ENCODE measurements at regions not wholly inside any gene's neighbourhood (a gene's known extent, or its start where the extent isn't known, plus 50 kb on each side); places are given as distances from the start of the nearest gene placed in this dataset.

- no peak for TF ChIP-seq CTCF (IDR thresholded peaks at IDR 0.05; ENCODE audit: insufficient read depth, low read length)
- H3K4me3 ChIP-seq (ENCODE audit: low read depth, low read length) = no peak overlapping the region
- DNase-seq (ENCODE audit: low read depth) = no peak
These were observed 133.8 kb upstream of the ZBTB40 start for GRCh38 chr1:22317920-22318243.

DNA sequence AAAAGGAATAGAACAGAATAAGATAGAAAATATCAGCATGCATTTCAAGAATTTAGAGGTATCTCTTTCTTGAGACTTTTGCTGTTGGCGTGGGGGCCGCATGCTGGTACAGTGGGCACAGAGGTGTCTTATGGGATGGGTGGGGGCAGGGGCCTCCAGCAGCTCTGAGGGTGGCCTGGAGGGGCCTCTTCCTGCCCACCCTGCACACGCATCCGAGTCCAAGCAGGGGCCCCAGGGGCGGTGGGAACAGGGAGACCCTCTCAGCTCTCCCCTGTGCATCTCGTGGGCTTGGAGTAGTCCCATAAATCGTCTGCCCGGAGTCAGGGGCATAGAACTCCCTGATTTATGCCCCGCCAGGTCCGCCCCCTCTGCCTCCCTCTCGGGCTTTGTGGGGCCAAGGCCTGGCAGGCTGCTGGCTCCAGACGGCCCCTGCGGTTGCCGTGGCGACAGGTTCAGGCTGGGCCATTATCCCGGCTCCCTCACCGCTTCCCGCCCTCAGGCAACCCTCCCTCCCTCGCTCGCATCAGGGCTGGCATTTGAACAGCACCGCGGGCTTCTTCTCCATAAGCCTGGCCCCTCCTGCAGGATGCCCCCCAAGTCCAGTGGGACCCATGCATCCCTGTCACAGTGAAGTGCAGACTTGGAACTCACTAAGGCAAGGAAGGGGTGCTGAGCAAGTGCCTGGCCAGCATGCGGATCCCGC, 133.2 kb upstream of the ZBTB40 start:
- DNase-seq (ENCODE audit: low read depth) = no peak
- no peak for TF ChIP-seq CTCF (IDR thresholded peaks at IDR 0.05; ENCODE audit: insufficient read depth, low read length)
- H3K4me3 ChIP-seq (ENCODE audit: low read depth, low read length) = no peak overlapping the region

DNA sequence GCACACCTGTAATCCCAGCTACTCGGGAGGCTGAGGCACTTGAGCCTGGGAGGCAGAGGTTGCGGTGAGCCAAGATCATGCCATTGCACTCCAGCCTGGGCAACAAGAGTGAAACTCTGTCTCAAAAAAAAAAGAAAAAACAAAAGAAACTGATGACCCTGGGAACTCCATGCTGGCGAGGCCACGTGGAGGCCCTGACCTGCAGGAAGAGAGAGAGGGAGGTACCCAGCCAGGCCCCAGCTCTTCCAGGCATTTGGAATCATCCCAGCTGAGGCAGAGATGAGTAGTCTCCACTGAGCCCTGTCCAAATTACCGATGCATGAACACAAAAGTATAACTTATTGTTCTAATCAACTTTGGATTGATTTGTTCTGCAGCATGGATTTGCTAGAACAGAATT, 132.0 kb upstream of the ZBTB40 start:
- DNase-seq (ENCODE audit: low read depth) = no peak
- no peak for TF ChIP-seq CTCF (IDR thresholded peaks at IDR 0.05; ENCODE audit: insufficient read depth, low read length)
- no peak overlapping the region for H3K4me3 ChIP-seq (ENCODE audit: low read depth, low read length)

- no peak for DNase-seq (ENCODE audit: low read depth)
- no peak overlapping the region for H3K4me3 ChIP-seq (ENCODE audit: low read depth, low read length)
- TF ChIP-seq CTCF (IDR thresholded peaks at IDR 0.05; ENCODE audit: insufficient read depth, low read length) = no peak
These were observed 130.9 kb upstream of the ZBTB40 start for GRCh38 chr1:22320587-22321344.

DNA sequence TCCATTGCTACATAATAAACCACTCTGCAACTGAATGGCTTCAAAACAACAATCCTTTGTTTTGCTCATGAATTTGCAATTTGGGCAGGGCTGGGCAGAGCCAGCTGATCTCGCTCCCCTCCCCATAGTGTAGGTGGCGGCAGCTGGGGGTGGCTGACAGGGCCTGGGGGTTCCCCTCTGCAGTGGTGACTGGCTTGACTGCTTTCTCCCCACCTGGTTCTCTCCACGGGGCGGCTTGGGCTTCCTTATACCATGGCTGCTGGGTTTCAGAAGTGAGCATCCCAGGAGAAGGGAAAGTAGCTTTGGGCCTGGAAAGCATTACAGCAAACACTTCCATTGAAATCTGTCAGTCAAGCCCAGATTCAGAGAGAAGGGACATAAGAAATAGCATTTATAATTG, 129.7 kb upstream of the ZBTB40 start:
- H3K4me3 ChIP-seq (ENCODE audit: low read depth, low read length) = no peak overlapping the region
- no peak for DNase-seq (ENCODE audit: low read depth)
- no peak for TF ChIP-seq CTCF (IDR thresholded peaks at IDR 0.05; ENCODE audit: insufficient read depth, low read length)

GRCh38 chr1:22323141-22323845, 128.4 kb upstream of the ZBTB40 start:
- no peak for DNase-seq (ENCODE audit: low read depth)
- no peak overlapping the region for H3K4me3 ChIP-seq (ENCODE audit: low read depth, low read length)
- TF ChIP-seq CTCF (IDR thresholded peaks at IDR 0.05; ENCODE audit: insufficient read depth, low read length) = no peak

Measured in fibroblast of the aortic adventitia (primary cell).